ENCODE measurements at regions not wholly inside any gene's neighbourhood (a gene's known extent, or its start where the extent isn't known, plus 50 kb on each side); places are given as distances from the start of the nearest gene placed in this dataset.

- no peak for TF ChIP-seq FOXP2 (optimal IDR thresholded peaks at IDR 0.05; ENCODE audit: borderline replicate concordance, extremely low read depth, extremely low read length, insufficient read depth)
- no peak for TF ChIP-seq TAF1 (IDR thresholded peaks at IDR 0.05; ENCODE audit: borderline replicate concordance, insufficient read depth, low read length)
- TF ChIP-seq POLR2AphosphoS5 (IDR thresholded peaks at IDR 0.05; ENCODE audit: low read depth, low read length) = no peak
- no peak for TF ChIP-seq REST (IDR thresholded peaks at IDR 0.05; ENCODE audit: insufficient read depth in 1 of 2, low read depth in 2 of 2, low read length in 2 of 2)
- no peak for TF ChIP-seq SIN3A (IDR thresholded peaks at IDR 0.05; ENCODE audit: borderline replicate concordance, insufficient read depth, low read length)
These were observed 213.1 kb upstream of the FLRT2 start for GRCh38 chr14:85316701-85317410.

GRCh38 chr14:85317491-85318021, 212.4 kb upstream of the FLRT2 start:
- TF ChIP-seq REST (IDR thresholded peaks at IDR 0.05; ENCODE audit: insufficient read depth in 1 of 2, low read depth in 2 of 2, low read length in 2 of 2) (no peak), SIN3A (IDR thresholded peaks at IDR 0.05; ENCODE audit: borderline replicate concordance, insufficient read depth, low read length) (no peak), POLR2AphosphoS5 (IDR thresholded peaks at IDR 0.05; ENCODE audit: low read depth, low read length) (no peak), TAF1 (IDR thresholded peaks at IDR 0.05; ENCODE audit: borderline replicate concordance, insufficient read depth, low read length) (no peak), FOXP2 (optimal IDR thresholded peaks at IDR 0.05; ENCODE audit: borderline replicate concordance, extremely low read depth, extremely low read length, insufficient read depth) (no peak)

GRCh38 chr14:85319101-85319500, 210.8 kb upstream of the FLRT2 start:
- TF ChIP-seq POLR2AphosphoS5 (IDR thresholded peaks at IDR 0.05; ENCODE audit: low read depth, low read length) (no peak), FOXP2 (optimal IDR thresholded peaks at IDR 0.05; ENCODE audit: borderline replicate concordance, extremely low read depth, extremely low read length, insufficient read depth) (no peak), SIN3A (IDR thresholded peaks at IDR 0.05; ENCODE audit: borderline replicate concordance, insufficient read depth, low read length) (no peak), TAF1 (IDR thresholded peaks at IDR 0.05; ENCODE audit: borderline replicate concordance, insufficient read depth, low read length) (no peak), REST (IDR thresholded peaks at IDR 0.05; ENCODE audit: insufficient read depth in 1 of 2, low read depth in 2 of 2, low read length in 2 of 2) (no peak)

- TF ChIP-seq POLR2AphosphoS5 (IDR thresholded peaks at IDR 0.05; ENCODE audit: low read depth, low read length) = 0 out of 2 replicates have a peak, but pooled peaks have one; percentile 23
- TF ChIP-seq FOXP2 (optimal IDR thresholded peaks at IDR 0.05; ENCODE audit: borderline replicate concordance, extremely low read depth, extremely low read length, insufficient read depth) = no peak
- TF ChIP-seq TAF1 (IDR thresholded peaks at IDR 0.05; ENCODE audit: borderline replicate concordance, insufficient read depth, low read length) = no peak
- TF ChIP-seq REST (IDR thresholded peaks at IDR 0.05; ENCODE audit: insufficient read depth in 1 of 2, low read depth in 2 of 2, low read length in 2 of 2) = peak in 1 of 2 experiments; percentile 20; a peak in 1 of 4 replicates
- 0 out of 2 replicates have a peak, but pooled peaks have one; percentile 36 for TF ChIP-seq SIN3A (IDR thresholded peaks at IDR 0.05; ENCODE audit: borderline replicate concordance, insufficient read depth, low read length)
These were observed 209.8 kb upstream of the FLRT2 start for GRCh38 chr14:85319998-85320630.
